Type B pancreatic cell (in vitro differentiated cells): ENCODE measurements at regions not wholly inside any gene's neighbourhood (a gene's known extent, or its start where the extent isn't known, plus 50 kb on each side); places are given as distances from the start of the nearest gene placed in this dataset.

ENCODE experiments used
- DNase-seq: peaks from one replicate; pipeline ENCODE4 v3.0.0; 2021; ENCODE audit warnings: mixed read lengths; ENCODE audit not compliant: unreplicated experiment; ENCODE audit errors: extremely low spot score
- H3K27ac Mint-ChIP-seq: 2 replicates; pipeline ENCODE4 v1.8.0; 2021; ENCODE audit warnings: mild to moderate bottlenecking, mixed read lengths
- H3K27me3 Mint-ChIP-seq: 2 replicates; pipeline ENCODE4 v1.8.0; 2021; ENCODE audit warnings: mixed read lengths
- H3K36me3 Mint-ChIP-seq: 2 replicates; pipeline ENCODE4 v1.8.0; 2021; ENCODE audit warnings: mixed read lengths
- H3K4me1 Mint-ChIP-seq: one replicate; pipeline ENCODE4 v1.8.0; 2021; ENCODE audit warnings: mixed read lengths; ENCODE audit not compliant: unreplicated experiment
- H3K4me3 Mint-ChIP-seq: 2 replicates; pipeline ENCODE4 v1.8.0; 2021; ENCODE audit warnings: mild to moderate bottlenecking, mixed read lengths
- H3K9me3 Mint-ChIP-seq: 2 replicates; pipeline ENCODE4 v1.8.0; 2021; ENCODE audit warnings: mixed read lengths
- CTCF ChIP-seq: fragments of 200-600 bp; sonication (generic); conservative IDR thresholded peaks from 2 replicates; pipeline ENCODE4 v1.5.0; 2021; ENCODE audit warnings: antibody characterized with exemption, mild to moderate bottlenecking

- no peak for TF ChIP-seq CTCF
- no peak overlapping the region for H3K4me3 Mint-ChIP-seq
- H3K9me3 Mint-ChIP-seq, result peaks cover 5% of the 10 kb centered on the region
- no peak for DNase-seq
- peaks cover 7% of the 10 kb centered on the region for H3K27me3 Mint-ChIP-seq
- no peaks in the 10 kb centered on the region for H3K36me3 Mint-ChIP-seq
- peaks cover 6% of the 10 kb centered on the region for H3K4me1 Mint-ChIP-seq
- H3K27ac Mint-ChIP-seq, result no peak overlapping the region
These were observed 566.3 kb downstream of the KCTD12 start for GRCh38 chr13:76319921-76320320.

DNA sequence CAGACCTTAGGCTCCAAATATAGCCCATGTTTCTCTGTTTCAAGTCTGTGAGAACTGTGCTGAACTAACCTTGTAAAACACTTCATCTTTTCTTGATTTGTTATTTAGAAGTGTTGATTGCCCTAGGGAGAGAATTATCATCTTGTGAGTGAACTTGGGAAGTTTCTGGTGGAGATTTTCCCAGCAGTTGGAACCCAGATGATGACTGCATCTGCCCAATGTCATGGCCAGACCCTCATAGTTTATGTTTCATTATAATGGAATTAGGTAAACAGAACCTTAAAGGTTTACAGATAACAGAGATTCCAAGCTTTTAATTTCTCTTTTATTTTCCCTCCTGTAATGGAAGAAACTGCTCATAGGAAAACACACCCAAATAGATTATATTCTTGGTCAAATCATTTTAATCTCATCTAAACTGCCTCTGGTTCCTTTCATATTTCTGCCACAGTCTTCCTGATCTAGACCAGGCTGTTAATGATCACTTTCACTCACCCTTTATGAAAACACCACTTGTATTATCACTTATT, 569.1 kb downstream of the KCTD12 start:
- Mint-ChIP-seq H3K4me3 (no peak overlapping the region), H3K27ac (no peak overlapping the region), H3K36me3 (no peaks in the 10 kb centered on the region), H3K27me3 (no peaks in the 10 kb centered on the region), H3K4me1 (peaks cover 6% of the 10 kb centered on the region), H3K9me3 (no peaks in the 10 kb centered on the region)
- no peak for DNase-seq
- no peak for TF ChIP-seq CTCF

DNA sequence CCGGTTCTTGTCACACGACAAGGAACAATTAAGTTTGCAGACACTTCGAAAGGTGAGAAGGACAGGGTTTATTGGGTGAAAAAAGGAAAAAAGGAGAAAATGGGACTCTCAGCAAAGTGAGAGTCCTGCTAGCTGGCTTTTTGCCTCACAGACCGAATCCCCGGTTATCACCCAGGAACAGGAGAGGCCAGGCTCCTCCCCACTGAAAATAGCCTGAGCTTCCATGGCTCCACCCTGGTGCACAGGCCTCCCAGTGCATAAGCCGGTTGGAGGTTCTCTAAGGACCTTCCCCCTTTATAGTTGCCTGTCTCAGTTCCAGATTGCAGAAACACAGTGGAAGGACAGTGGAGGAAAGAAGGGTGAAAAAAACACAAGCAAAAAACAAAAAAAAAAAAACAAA, 571.7 kb downstream of the KCTD12 start:
- Mint-ChIP-seq H3K27me3 (no peaks in the 10 kb centered on the region), H3K27ac (no peak overlapping the region), H3K4me3 (no peak overlapping the region), H3K9me3 (no peaks in the 10 kb centered on the region), H3K36me3 (no peaks in the 10 kb centered on the region), H3K4me1 (peaks cover 6% of the 10 kb centered on the region)
- TF ChIP-seq CTCF, result no peak
- no peak for DNase-seq

DNA sequence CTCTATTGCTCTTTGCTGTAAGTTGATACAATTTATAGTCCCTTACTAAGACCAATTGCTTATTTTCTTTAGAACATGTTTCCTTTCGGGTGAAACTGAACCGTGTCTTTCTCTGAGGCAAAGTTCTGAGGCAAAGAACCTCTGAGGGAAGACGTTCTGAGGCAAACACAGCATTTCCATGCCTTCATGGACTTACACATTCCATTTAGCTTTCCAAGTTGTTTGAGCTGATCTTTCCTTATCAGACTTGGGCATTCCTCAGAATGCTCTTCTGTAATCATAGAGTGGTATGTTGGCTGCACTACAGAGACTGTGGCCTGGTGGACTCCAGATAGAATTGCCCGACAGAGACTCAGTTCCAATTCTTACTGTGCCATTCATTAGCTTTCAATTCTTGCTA, 579.1 kb downstream of the KCTD12 start:
- Mint-ChIP-seq H3K27me3 (no peaks in the 10 kb centered on the region), H3K27ac (no peak overlapping the region)
- DNase-seq, result no peak

GRCh38 chr13:76300688-76301087, 585.5 kb downstream of the KCTD12 start:
- Mint-ChIP-seq H3K27me3 (no peaks in the 10 kb centered on the region), H3K27ac (no peak overlapping the region), H3K4me1 (no peaks in the 10 kb centered on the region), H3K9me3 (peaks cover 5% of the 10 kb centered on the region), H3K4me3 (no peak overlapping the region), H3K36me3 (no peaks in the 10 kb centered on the region)
- DNase-seq, result no peak
- no peak for TF ChIP-seq CTCF

More for the DNA sequence above, 579.1 kb downstream of the KCTD12 start:
- Mint-ChIP-seq H3K36me3 (no peaks in the 10 kb centered on the region), H3K9me3 (no peaks in the 10 kb centered on the region), H3K4me3 (no peak overlapping the region), H3K4me1 (peaks cover 10% of the 10 kb centered on the region)
- TF ChIP-seq CTCF, result no peak

GRCh38 chr13:76297331-76297730, 588.9 kb downstream of the KCTD12 start:
- no peaks in the 10 kb centered on the region for H3K27me3 Mint-ChIP-seq
- no peak overlapping the region for H3K27ac Mint-ChIP-seq
- TF ChIP-seq CTCF, result no peak

More at GRCh38 chr13:76297331-76297730, 588.9 kb downstream of the KCTD12 start:
- no peaks in the 10 kb centered on the region for H3K4me1 Mint-ChIP-seq
- H3K36me3 Mint-ChIP-seq, result peaks cover 3% of the 10 kb centered on the region
- DNase-seq, result no peak
- H3K4me3 Mint-ChIP-seq, result no peak overlapping the region
- peaks cover 5% of the 10 kb centered on the region for H3K9me3 Mint-ChIP-seq
